NT2/D1 (cell line): ENCODE measurements at regions not wholly inside any gene's neighbourhood (a gene's known extent, or its start where the extent isn't known, plus 50 kb on each side); places are given as distances from the start of the nearest gene placed in this dataset.

Experiments used
- SUZ12 ChIP-seq: IDR thresholded peaks from 2 replicates; pipeline ENCODE4 v1.6.1; 2011; ENCODE audit not compliant: insufficient read length, insufficient read depth; ENCODE audit errors: extremely low read depth
- YY1 ChIP-seq: IDR thresholded peaks from 2 replicates; pipeline ENCODE4 v1.6.1; 2011; ENCODE audit not compliant: insufficient read length, insufficient read depth

DNA sequence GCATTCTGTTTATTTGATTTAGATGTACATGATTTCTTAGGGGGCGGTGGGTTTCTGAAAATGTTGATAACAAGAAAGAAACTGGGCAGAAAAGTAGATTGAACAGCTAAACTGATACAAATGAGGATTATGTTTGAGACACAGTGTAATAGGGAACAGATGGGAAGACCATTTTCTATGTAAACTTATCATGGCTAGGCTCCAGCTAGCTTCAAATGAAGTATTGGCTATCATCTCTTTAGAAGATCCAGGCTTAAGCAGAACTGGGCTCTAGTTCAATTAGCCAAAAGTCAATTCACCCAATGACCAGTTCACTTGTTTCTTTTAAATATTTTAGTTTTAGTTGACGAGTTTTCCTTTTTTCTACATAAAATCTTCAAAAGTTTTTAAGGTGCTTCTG, 639.5 kb downstream of the ANKRD7 start:
- TF ChIP-seq YY1 = no peak
- no peak for TF ChIP-seq SUZ12
